WERI-Rb-1 (cell line): ENCODE measurements at regions not wholly inside any gene's neighbourhood (a gene's known extent, or its start where the extent isn't known, plus 50 kb on each side); places are given as distances from the start of the nearest gene placed in this dataset.
A peak's percentile ranks its signal among the peaks of the same experiment; 100 is the strongest.
"Not testable (repeated sequence)": the region's sequence is repeated elsewhere in the genome, so short reads cannot be mapped to it uniquely, and the experiment has no call there.

ENCODE experiments used
- DNase-seq: peaks from one replicate; pipeline ENCODE4 v3.0.0-alpha.2; 2020
- H3K27ac ChIP-seq: fragments of 250-450 bp; sonication (Bioruptor Pico); 2 replicates; pipeline ENCODE4 v1.5.1; 2020; ENCODE audit warnings: mild to moderate bottlenecking, moderate library complexity
- H3K27me3 ChIP-seq: fragments of 250-450 bp; sonication (Bioruptor Pico); 2 replicates; pipeline ENCODE4 v1.5.1; 2021; ENCODE audit warnings: mild to moderate bottlenecking, low read depth, moderate library complexity; ENCODE audit not compliant: insufficient read depth, severe bottlenecking
- H3K36me3 ChIP-seq: fragments of 250-450 bp; sonication (Bioruptor Pico); 2 replicates; pipeline ENCODE4 v1.5.1; 2020; ENCODE audit warnings: mild to moderate bottlenecking, moderate library complexity
- H3K4me3 ChIP-seq: 2 replicates; pipeline ENCODE4 v1.5.1; 2011; ENCODE audit warnings: low read depth, mild to moderate bottlenecking, control low read depth, low read length
- H3K9me3 ChIP-seq: fragments of 250-450 bp; sonication (Bioruptor Pico); 2 replicates; pipeline ENCODE4 v1.5.1; 2021; ENCODE audit warnings: mild to moderate bottlenecking, moderate library complexity; ENCODE audit not compliant: severe bottlenecking
- CTCF ChIP-seq: IDR thresholded peaks from 2 replicates; pipeline ENCODE4 v1.5.1; 2011; ENCODE audit warnings: low read depth, mild to moderate bottlenecking, control low read depth, inconsistent platforms, low read length

DNA sequence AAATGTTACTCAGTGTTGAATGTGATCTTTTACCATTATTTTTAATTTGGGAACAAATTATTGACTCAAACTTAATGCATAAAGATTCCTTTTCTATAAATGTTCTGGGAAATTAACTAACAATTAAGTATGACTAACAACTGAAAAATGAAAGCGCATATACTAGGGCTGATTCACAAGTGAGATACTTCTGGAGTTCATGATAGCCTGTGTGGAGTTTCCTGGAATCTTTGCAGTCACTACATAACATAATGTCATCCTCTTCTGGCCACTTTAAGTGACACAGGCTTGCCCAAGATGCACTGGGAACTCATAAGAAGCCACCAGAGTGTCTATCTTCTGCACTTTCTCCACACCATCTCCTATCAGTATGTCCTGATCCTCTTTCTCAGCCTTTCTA is 450.3 kb upstream of the CDH11 start:
- Histone ChIP-seq H3K27me3 (no peaks in the 10 kb centered on the region), H3K36me3 (no peaks in the 10 kb centered on the region), H3K27ac (no peak overlapping the region), H3K4me3 (no peak overlapping the region), H3K9me3 (no peaks in the 10 kb centered on the region)
- no peak for TF ChIP-seq CTCF
- DNase-seq = no peak

- no peaks in the 10 kb centered on the region for H3K27me3 ChIP-seq
- no peak for DNase-seq
- H3K9me3 ChIP-seq = no peaks in the 10 kb centered on the region
- no peak for TF ChIP-seq CTCF
- no peak overlapping the region for H3K4me3 ChIP-seq
- H3K27ac ChIP-seq = no peak overlapping the region
- H3K36me3 ChIP-seq = no peaks in the 10 kb centered on the region
These were observed 448.4 kb upstream of the CDH11 start for GRCh38 chr16:65570261-65570660.

DNA sequence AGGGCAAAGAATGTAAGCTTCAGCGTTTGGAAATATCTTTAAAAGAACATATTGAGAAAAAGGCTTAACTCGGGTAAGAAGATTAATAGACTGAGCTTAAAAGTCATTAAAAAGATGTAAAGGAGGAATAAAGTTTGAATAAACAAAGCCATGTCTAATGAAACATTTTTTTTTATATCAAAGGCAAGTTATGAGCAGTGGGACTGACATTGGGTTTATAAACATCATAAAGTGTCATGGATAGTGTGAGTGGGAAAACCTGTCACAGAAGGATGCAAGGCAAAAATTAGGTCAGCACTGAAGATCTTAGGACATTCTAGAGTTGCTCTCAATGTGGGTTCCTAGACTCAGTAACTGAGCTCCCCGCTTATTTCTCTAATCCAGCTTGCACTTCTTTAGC is 438.0 kb upstream of the CDH11 start:
- Histone ChIP-seq H3K9me3 (no peaks in the 10 kb centered on the region), H3K27me3 (no peaks in the 10 kb centered on the region), H3K4me3 (no peak overlapping the region), H3K36me3 (no peaks in the 10 kb centered on the region), H3K27ac (no peak overlapping the region)
- no peak for TF ChIP-seq CTCF
- no peak for DNase-seq

DNA sequence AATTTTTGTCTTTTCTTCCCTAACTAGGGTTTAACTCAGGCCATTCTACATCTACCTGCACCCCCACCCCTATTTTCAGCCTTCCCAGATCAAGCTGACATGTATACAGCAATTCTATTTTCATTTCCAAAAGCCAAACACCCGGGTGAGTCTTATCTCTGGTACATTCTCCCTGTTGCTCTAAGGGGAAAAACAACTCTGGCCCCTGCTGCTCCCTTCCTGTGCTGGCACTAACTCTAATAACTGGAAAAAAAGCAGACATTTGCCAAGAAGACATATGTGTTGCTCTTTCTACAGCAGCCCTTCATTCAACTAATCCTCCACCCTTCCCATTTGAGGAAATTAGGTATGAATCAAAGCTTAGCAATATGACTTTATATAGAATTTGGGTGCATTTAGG is 427.8 kb upstream of the CDH11 start:
- DNase-seq, H3K4me3 ChIP-seq, H3K36me3 ChIP-seq, H3K27ac ChIP-seq, H3K9me3 ChIP-seq, H3K27me3 ChIP-seq: not testable (repeated sequence)

DNA sequence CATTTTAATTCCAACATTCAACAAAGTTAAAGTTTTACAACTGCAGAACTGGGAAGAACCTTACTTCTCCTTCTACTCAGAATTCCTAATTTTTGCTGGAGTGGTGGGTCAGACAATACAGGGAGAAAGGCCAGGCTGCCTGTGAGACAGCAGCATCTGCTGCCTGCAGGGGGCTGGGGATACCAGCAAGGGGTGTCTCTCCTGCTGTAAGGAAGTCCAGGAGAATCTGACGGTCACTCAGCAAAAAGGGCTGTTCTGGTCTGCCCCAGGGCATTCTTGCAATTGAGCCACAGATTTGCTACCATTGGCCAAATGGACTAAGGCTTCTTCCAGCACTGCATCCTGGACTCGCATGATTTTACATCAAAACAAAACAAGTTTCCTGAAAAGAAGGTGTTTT is 426.6 kb upstream of the CDH11 start:
- no peak overlapping the region for H3K4me3 ChIP-seq
- H3K36me3 ChIP-seq = no peaks in the 10 kb centered on the region
- peak; percentile 43 for TF ChIP-seq CTCF
- peak; percentile 37 for DNase-seq
- H3K27ac ChIP-seq = no peak overlapping the region
- no peaks in the 10 kb centered on the region for H3K9me3 ChIP-seq
- H3K27me3 ChIP-seq = no peaks in the 10 kb centered on the region

DNA sequence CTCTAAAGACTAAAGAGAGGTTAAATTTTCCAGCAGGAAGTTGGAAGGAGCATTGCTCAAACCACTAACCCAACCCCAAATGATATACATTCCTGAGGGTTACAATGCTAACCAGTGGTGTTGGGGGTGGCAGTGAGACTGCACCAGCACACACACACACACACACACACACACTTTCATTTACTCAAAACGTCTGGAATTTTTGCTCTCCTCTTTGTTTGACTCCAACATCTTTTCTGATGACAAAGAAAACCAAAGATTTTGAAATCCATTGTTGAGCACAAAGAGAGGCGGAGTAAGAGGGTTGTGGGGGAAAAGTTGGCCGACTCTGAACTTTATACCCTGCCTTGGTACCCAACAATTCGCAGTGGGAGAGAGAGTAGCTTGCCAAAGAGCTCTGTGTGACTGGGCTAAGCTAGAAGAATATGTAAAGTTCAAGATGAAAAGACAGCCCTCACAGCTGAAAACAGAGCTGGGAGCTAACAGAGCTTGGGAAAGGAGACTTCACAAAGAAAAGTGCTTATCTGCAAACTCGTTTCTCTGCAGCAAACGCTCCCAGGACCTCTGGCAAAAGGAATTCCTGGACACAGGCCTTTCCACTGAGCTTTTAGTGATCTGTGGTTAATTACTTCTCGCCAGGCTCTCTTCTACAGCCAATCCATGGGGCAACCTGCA is 426.0 kb upstream of the CDH11 start:
- no peak for DNase-seq

More for the DNA sequence above, 426.0 kb upstream of the CDH11 start:
- no peak overlapping the region for H3K27ac ChIP-seq
- no peak for TF ChIP-seq CTCF
- no peaks in the 10 kb centered on the region for H3K27me3 ChIP-seq
- H3K36me3 ChIP-seq = no peaks in the 10 kb centered on the region
- H3K4me3 ChIP-seq = no peak overlapping the region
- H3K9me3 ChIP-seq = no peaks in the 10 kb centered on the region
